Panc1 (cell line): ENCODE measurements at regions not wholly inside any gene's neighbourhood (a gene's known extent, or its start where the extent isn't known, plus 50 kb on each side); places are given as distances from the start of the nearest gene placed in this dataset.

Source experiments
- CTCF ChIP-seq: fragments of 450-650 bp; IDR thresholded peaks from 2 replicates; pipeline ENCODE4 v1.5.1; 2017; ENCODE audit warnings: mild to moderate bottlenecking
- POLR2AphosphoS5 ChIP-seq: IDR thresholded peaks from 2 replicates; pipeline ENCODE4 v1.6.1; 2012; ENCODE audit warnings: mild to moderate bottlenecking, low read depth, low read length, moderate library complexity
- SIN3A ChIP-seq: IDR thresholded peaks from 2 replicates; pipeline ENCODE4 v1.6.1; 2012; ENCODE audit warnings: low read depth, mild to moderate bottlenecking, low read length, moderate library complexity, borderline replicate concordance; ENCODE audit not compliant: insufficient read depth
- TCF7L2 ChIP-seq: IDR thresholded peaks from 2 replicates; pipeline ENCODE4 v1.6.1; 2011; ENCODE audit warnings: mild to moderate bottlenecking, low read depth, low read length, inconsistent platforms
- TF ChIP-seq, protein P1 (sequence below), 2 experiments: IDR thresholded peaks; 2 replicates each; pipeline ENCODE4 v1.6.1; 2011 to 2012; ENCODE audit warnings: low read depth in 2 of 2, control low read depth in 1 of 2, low read length in 1 of 2, mild to moderate bottlenecking in 1 of 2, moderate library complexity in 1 of 2; ENCODE audit not compliant: insufficient read depth in 1 of 2

GRCh38 chr2:234873103-234873827 is 78.6 kb upstream of the SH3BP4 start:
- no peak for TF ChIP-seq CTCF
- no peak for TF ChIP-seq POLR2AphosphoS5
- TF ChIP-seq SIN3A = no peak
- TF ChIP-seq, protein P1, sequence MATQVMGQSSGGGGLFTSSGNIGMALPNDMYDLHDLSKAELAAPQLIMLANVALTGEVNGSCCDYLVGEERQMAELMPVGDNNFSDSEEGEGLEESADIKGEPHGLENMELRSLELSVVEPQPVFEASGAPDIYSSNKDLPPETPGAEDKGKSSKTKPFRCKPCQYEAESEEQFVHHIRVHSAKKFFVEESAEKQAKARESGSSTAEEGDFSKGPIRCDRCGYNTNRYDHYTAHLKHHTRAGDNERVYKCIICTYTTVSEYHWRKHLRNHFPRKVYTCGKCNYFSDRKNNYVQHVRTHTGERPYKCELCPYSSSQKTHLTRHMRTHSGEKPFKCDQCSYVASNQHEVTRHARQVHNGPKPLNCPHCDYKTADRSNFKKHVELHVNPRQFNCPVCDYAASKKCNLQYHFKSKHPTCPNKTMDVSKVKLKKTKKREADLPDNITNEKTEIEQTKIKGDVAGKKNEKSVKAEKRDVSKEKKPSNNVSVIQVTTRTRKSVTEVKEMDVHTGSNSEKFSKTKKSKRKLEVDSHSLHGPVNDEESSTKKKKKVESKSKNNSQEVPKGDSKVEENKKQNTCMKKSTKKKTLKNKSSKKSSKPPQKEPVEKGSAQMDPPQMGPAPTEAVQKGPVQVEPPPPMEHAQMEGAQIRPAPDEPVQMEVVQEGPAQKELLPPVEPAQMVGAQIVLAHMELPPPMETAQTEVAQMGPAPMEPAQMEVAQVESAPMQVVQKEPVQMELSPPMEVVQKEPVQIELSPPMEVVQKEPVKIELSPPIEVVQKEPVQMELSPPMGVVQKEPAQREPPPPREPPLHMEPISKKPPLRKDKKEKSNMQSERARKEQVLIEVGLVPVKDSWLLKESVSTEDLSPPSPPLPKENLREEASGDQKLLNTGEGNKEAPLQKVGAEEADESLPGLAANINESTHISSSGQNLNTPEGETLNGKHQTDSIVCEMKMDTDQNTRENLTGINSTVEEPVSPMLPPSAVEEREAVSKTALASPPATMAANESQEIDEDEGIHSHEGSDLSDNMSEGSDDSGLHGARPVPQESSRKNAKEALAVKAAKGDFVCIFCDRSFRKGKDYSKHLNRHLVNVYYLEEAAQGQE (IDR thresholded peaks at IDR 0.05; ENCODE audit: insufficient read depth in 1 of 2, low read depth in 2 of 2, low read length in 1 of 2) = no peak
- TF ChIP-seq TCF7L2 = no peak
